ENCODE measurements at regions not wholly inside any gene's neighbourhood (a gene's known extent, or its start where the extent isn't known, plus 50 kb on each side); places are given as distances from the start of the nearest gene placed in this dataset.

GRCh38 chr2:217614096-217614495, 388.7 kb downstream of the TNS1 start:
- no peak for TF ChIP-seq CTCF (conservative IDR thresholded peaks at IDR 0.05)

DNA sequence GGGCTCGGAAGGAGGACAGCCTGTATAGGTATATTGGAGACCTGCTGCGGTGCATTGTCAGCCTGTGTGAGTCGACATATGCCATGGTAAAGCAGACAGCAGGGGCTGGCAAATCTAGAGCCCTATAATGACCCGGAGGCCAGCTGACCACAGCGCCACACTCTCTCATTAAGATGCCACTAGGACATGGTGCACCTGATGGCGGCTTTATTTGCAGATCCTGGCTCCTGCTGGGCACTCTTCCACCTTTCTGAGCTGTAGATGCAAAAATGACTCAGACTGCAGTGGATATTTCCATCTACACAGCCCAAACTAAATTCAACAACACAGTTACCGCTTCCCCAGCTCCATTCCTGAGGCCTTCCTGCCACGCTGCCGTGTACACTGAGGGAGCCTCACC, 389.9 kb downstream of the TNS1 start:
- H3K27ac ChIP-seq = no peak overlapping the region
- TF ChIP-seq CTCF (conservative IDR thresholded peaks at IDR 0.05) = no peak

More at GRCh38 chr2:217614096-217614495, 388.7 kb downstream of the TNS1 start:
- no peak overlapping the region for H3K27ac ChIP-seq

- TF ChIP-seq CTCF (conservative IDR thresholded peaks at IDR 0.05) = no peak
- no peak overlapping the region for H3K27ac ChIP-seq
These were observed 390.6 kb downstream of the TNS1 start for GRCh38 chr2:217612211-217612610.

DNA sequence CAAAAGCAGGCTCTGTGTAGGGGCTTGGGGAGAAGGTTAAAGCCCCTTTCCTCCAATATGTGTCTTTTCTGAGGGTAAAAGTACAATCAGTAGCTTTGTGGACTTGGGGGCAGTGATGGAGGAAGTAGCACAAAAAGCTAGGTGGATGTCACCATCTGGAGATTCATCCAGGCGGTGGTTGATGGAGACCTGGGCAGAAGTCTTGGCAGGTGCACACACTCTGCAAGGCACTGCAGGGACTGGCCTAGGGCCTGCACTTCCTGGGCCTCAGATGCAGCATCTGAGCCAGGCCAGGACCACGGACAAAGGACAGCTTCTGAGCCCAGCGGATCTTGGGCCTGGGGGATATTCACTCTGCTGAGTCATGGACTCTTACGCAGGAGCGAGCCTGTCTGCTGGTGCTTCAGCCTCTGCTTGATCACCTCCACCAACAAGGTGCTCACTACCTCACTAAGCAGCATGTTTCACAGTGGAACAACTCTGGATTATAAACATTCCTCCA, 391.1 kb downstream of the TNS1 start:
- TF ChIP-seq CTCF (conservative IDR thresholded peaks at IDR 0.05) = no peak
- no peak overlapping the region for H3K27ac ChIP-seq

- no peak for TF ChIP-seq CTCF (conservative IDR thresholded peaks at IDR 0.05)
These were observed 391.7 kb downstream of the TNS1 start for GRCh38 chr2:217611056-217611455.

GRCh38 chr2:217610401-217610814, 392.4 kb downstream of the TNS1 start:
- TF ChIP-seq CTCF (conservative IDR thresholded peaks at IDR 0.05) = no peak
- H3K27ac ChIP-seq = no peak overlapping the region

More at GRCh38 chr2:217611056-217611455, 391.7 kb downstream of the TNS1 start:
- no peak overlapping the region for H3K27ac ChIP-seq

DNA sequence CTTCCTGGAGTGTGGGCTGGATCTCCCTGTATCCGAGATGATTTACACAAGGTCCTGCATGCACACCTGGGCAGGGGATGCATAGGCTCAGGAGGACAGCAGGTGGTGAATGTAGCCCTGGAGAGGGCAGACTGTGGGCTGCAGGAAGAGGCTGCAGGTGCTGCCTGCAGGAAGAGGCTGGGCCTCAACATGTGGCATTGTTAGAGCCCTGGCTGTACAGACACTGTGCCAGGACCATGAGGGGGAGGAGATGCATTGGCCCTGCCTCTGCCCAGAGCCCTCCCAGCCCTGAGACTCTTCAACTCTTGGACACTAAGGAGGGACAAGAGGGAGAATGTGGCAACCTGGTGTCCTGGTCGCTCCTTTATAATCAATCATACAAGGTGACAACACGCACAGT, 392.8 kb downstream of the TNS1 start:
- no peak overlapping the region for H3K27ac ChIP-seq
- no peak for TF ChIP-seq CTCF (conservative IDR thresholded peaks at IDR 0.05)
